Esophagus squamous epithelium (tissue), 4 donors: ENCODE measurements at regions not wholly inside any gene's neighbourhood (a gene's known extent, or its start where the extent isn't known, plus 50 kb on each side); places are given as distances from the start of the nearest gene placed in this dataset.

Source experiments
- CTCF ChIP-seq, 6 experiments: fragments of 450-650 bp in 4 of 6; fragments of 200-600 bp in 2 of 6; sonication (generic) in 2 of 6; IDR thresholded peaks; one replicate each; pipeline ENCODE4 v1.5.1; 2016 to 2019; ENCODE audit warnings: antibody characterized with exemption in 6 of 6, mild to moderate bottlenecking in 4 of 6, moderate library complexity in 4 of 6
- POLR2A ChIP-seq, 4 donors: fragments of 450-650 bp; IDR thresholded peaks; one replicate each; pipeline ENCODE4 v1.6.1; 2017; ENCODE audit warnings: antibody characterized with exemption in 4 of 4, mild to moderate bottlenecking in 4 of 4, moderate library complexity in 3 of 4

- TF ChIP-seq CTCF (IDR thresholded peaks at IDR 0.05) (no peak), POLR2A (IDR thresholded peaks at IDR 0.05) (no peak)
Observed at GRCh38 chrX:22433292-22434070, 160.8 kb downstream of the CBLL2 start.
